Activated T-helper 1 cell treated with anti-CD3 and anti-CD28 coated beads, Interleukin-2, amount 50 U/mL, for 16 hours (primary cell): ENCODE measurements at regions not wholly inside any gene's neighbourhood (a gene's known extent, or its start where the extent isn't known, plus 50 kb on each side); places are given as distances from the start of the nearest gene placed in this dataset.
"Not testable (repeated sequence)": the region's sequence is repeated elsewhere in the genome, so short reads cannot be mapped to it uniquely, and the experiment has no call there.

Source experiments
- DNase-seq, 2 donors: peaks; one replicate each; pipeline ENCODE4 v3.0.0-alpha.2; 2020; ENCODE audit warnings: low read depth in 1 of 2, low spot score in 1 of 2

- no peak for DNase-seq
Measured at GRCh38 chr4:128690011-128690410, 119.5 kb upstream of the JADE1 start.

GRCh38 chr4:128688846-128689437, 120.6 kb upstream of the JADE1 start:
- DNase-seq, result no peak

GRCh38 chr4:128688033-128688721, 121.3 kb upstream of the JADE1 start:
- no peak for DNase-seq

- no peak for DNase-seq
Measured at GRCh38 chr4:128686810-128687209, 122.7 kb upstream of the JADE1 start.

GRCh38 chr4:128686032-128686465, 123.5 kb upstream of the JADE1 start:
- DNase-seq, result no peak

- no peak for DNase-seq
Measured at GRCh38 chr4:128684016-128684415, 125.5 kb upstream of the JADE1 start.

GRCh38 chr4:128682942-128683666, 126.4 kb upstream of the JADE1 start:
- DNase-seq, result no peak

- DNase-seq, result no peak
Measured at GRCh38 chr4:128676095-128676494, 133.4 kb upstream of the JADE1 start.

GRCh38 chr4:128675083-128675482, 134.4 kb upstream of the JADE1 start:
- DNase-seq, result no peak

- DNase-seq, result not testable (repeated sequence)
Measured at GRCh38 chr4:128673159-128673558, 136.3 kb upstream of the JADE1 start.

GRCh38 chr4:128672596-128672995, 136.9 kb upstream of the JADE1 start:
- not testable (repeated sequence) for DNase-seq

GRCh38 chr4:128670513-128670912, 139.0 kb upstream of the JADE1 start:
- DNase-seq, result no peak

GRCh38 chr4:128668566-128668965, 140.9 kb upstream of the JADE1 start:
- DNase-seq, result no peak

- DNase-seq, result no peak
Measured at GRCh38 chr4:128665514-128665913, 144.0 kb upstream of the JADE1 start.

- no peak for DNase-seq
Measured at GRCh38 chr4:128663325-128663724, 146.2 kb upstream of the JADE1 start.

- DNase-seq, result no peak
Measured at GRCh38 chr4:128661479-128661878, 148.0 kb upstream of the JADE1 start.

- no peak for DNase-seq
Measured at GRCh38 chr4:128660361-128661215, 148.9 kb upstream of the JADE1 start.

GRCh38 chr4:128658214-128658631, 151.3 kb upstream of the JADE1 start:
- no peak for DNase-seq

GRCh38 chr4:128657638-128658037, 151.9 kb upstream of the JADE1 start:
- no peak for DNase-seq

- DNase-seq, result no peak
Measured at GRCh38 chr4:128654465-128654864, 155.0 kb upstream of the JADE1 start.
